ENCODE measurements at regions not wholly inside any gene's neighbourhood (a gene's known extent, or its start where the extent isn't known, plus 50 kb on each side); places are given as distances from the start of the nearest gene placed in this dataset.
A peak's percentile ranks its signal among the peaks of the same experiment; 100 is the strongest.

- Histone ChIP-seq H2AFZ (ENCODE audit: low read depth) (no peak overlapping the region), H3K36me3 (replicated peaks in 1 of 2; ENCODE audit: control insufficient read depth in 1 of 2, insufficient read depth in 2 of 2, low read length in 1 of 2) (no peaks in the 10 kb centered on the region), H3K4me1 (ENCODE audit: control insufficient read depth in 1 of 2, insufficient read depth in 2 of 2, low read depth in 1 of 2, low read length in 1 of 2) (peaks cover 0 to 24% of the 10 kb centered on the region in 2 experiments; a peak in 2 of 4 replicates), H3K4me3 (ENCODE audit: low read depth in 2 of 2, low read length in 1 of 2) (no peak overlapping the region), H3K27ac (ENCODE audit: low read depth in 2 of 2, low read length in 1 of 2) (peak overlapping the region in 1 of 2 experiments; percentile 71; a peak in 2 of 4 replicates), H3K4me2 (no peak overlapping the region), H3K9ac (no peak overlapping the region), H3K9me3 (no peaks in the 10 kb centered on the region), H3K9me2 (no peaks in the 10 kb centered on the region), H3F3A (replicated peaks; ENCODE audit: insufficient read depth) (no peaks in the 10 kb centered on the region), H3K79me2 (ENCODE audit: insufficient read depth) (no peaks in the 10 kb centered on the region), H4K20me1 (ENCODE audit: insufficient read depth) (no peaks in the 10 kb centered on the region), H3K27me3 (ENCODE audit: insufficient read depth) (no peaks in the 10 kb centered on the region)
- 35% methylated on average over 2 of the region's 2 CpGs for WGBS (ENCODE audit: low lambda C conversion rate)
- no peak for TF ChIP-seq GATA2 (CRISPR knock-in tag; IDR thresholded peaks at IDR 0.05)
- TF ChIP-seq MXI1 (IDR thresholded peaks at IDR 0.05; ENCODE audit: low read depth, low read length) = 0 out of 2 replicates have a peak, but pooled peaks have one; percentile 31
- TF ChIP-seq EP300 (IDR thresholded peaks at IDR 0.05; ENCODE audit: borderline replicate concordance in 1 of 2, low read depth in 1 of 2, low read length in 1 of 2) = peak in 1 of 2 experiments; percentile 21; a peak in 1 of 4 replicates
- no peak; the same call in 1 of the 2 replicates for TF ChIP-seq RCOR1 (IDR thresholded peaks at IDR 0.05; ENCODE audit: low read length)
- peak; percentile 49 for DNase-seq
- ChIA-PET POLR2A (interaction anchor here (0.6 to 0.7 kb wide), 2 partner anchors 393 to 1692 kb away, joined by 3 read pairs; no protein-coding TSS in a partner anchor), CTCF (interaction anchor here (1.1 to 1.5 kb wide), 2 partner anchors 19 to 247 kb away, joined by 3 to 4 read pairs; no protein-coding TSS in a partner anchor)
Observed at GRCh38 chr5:56517011-56517416, 283.9 kb upstream of the ANKRD55 start.

- Histone ChIP-seq H3K9ac (no peak overlapping the region), H3F3A (replicated peaks; ENCODE audit: insufficient read depth) (no peaks in the 10 kb centered on the region), H3K36me3 (replicated peaks in 1 of 2; ENCODE audit: control insufficient read depth in 1 of 2, insufficient read depth in 2 of 2, low read length in 1 of 2) (no peaks in the 10 kb centered on the region), H3K27ac (ENCODE audit: low read depth in 2 of 2, low read length in 1 of 2) (peak overlapping the region in 1 of 2 experiments; percentile 71; a peak in 2 of 4 replicates), H3K9me2 (no peaks in the 10 kb centered on the region), H3K9me3 (no peaks in the 10 kb centered on the region), H3K79me2 (ENCODE audit: insufficient read depth) (no peaks in the 10 kb centered on the region), H3K4me2 (no peak overlapping the region), H4K20me1 (ENCODE audit: insufficient read depth) (no peaks in the 10 kb centered on the region), H3K4me3 (ENCODE audit: low read depth in 2 of 2, low read length in 1 of 2) (no peak overlapping the region), H2AFZ (ENCODE audit: low read depth) (no peak overlapping the region), H3K4me1 (ENCODE audit: control insufficient read depth in 1 of 2, insufficient read depth in 2 of 2, low read depth in 1 of 2, low read length in 1 of 2) (peaks cover 0 to 24% of the 10 kb centered on the region in 2 experiments; a peak in 2 of 4 replicates), H3K27me3 (ENCODE audit: insufficient read depth) (no peaks in the 10 kb centered on the region)
- TF ChIP-seq IRF3 (IDR thresholded peaks at IDR 0.05; ENCODE audit: low read depth, low read length) (no peak), TEAD4 (IDR thresholded peaks at IDR 0.05; ENCODE audit: borderline replicate concordance, insufficient read depth) (no peak), JUND (IDR thresholded peaks at IDR 0.05) (no peak), CHD2 (IDR thresholded peaks at IDR 0.05; ENCODE audit: low read length, partially characterized antibody) (no peak), NRF1 (IDR thresholded peaks at IDR 0.05; ENCODE audit: low read depth, low read length) (no peak), MEF2A (IDR thresholded peaks at IDR 0.05; ENCODE audit: borderline replicate concordance, low read depth) (no peak)
- CTCF ChIA-PET = interaction anchor here (1.1 to 1.5 kb wide), 2 partner anchors 18 to 246 kb away, joined by 3 to 4 read pairs; no protein-coding TSS in a partner anchor
- DNase-seq = no peak
- 92% methylated on average over 5 of the region's 5 CpGs for WGBS (ENCODE audit: low lambda C conversion rate)
- POLR2A ChIA-PET = interaction anchor here (0.7 kb wide), 1 partner anchor 393 kb away, joined by 3 read pairs; no protein-coding TSS in a partner anchor
Observed at GRCh38 chr5:56516441-56516840, 283.3 kb upstream of the ANKRD55 start.

GRCh38 chr5:56516035-56516434 is 282.9 kb upstream of the ANKRD55 start:
- no peak overlapping the region for H2AFZ ChIP-seq (ENCODE audit: low read depth)
- H3K27me3 ChIP-seq (ENCODE audit: insufficient read depth) = no peaks in the 10 kb centered on the region
- no peaks in the 10 kb centered on the region for H4K20me1 ChIP-seq (ENCODE audit: insufficient read depth)
- POLR2A ChIA-PET = no interaction called here
- no peaks in the 10 kb centered on the region for H3K36me3 ChIP-seq (replicated peaks in 1 of 2; ENCODE audit: control insufficient read depth in 1 of 2, insufficient read depth in 2 of 2, low read length in 1 of 2)
- H3K4me1 ChIP-seq (ENCODE audit: control insufficient read depth in 1 of 2, insufficient read depth in 2 of 2, low read depth in 1 of 2, low read length in 1 of 2) = peaks cover 0 to 24% of the 10 kb centered on the region in 2 experiments; a peak in 2 of 4 replicates
- CTCF ChIA-PET = interaction anchor here (1.1 to 1.5 kb wide), 2 partner anchors 18 to 246 kb away, joined by 3 to 4 read pairs; no protein-coding TSS in a partner anchor
- H3K27ac ChIP-seq (ENCODE audit: low read depth in 2 of 2, low read length in 1 of 2) = no peak overlapping the region
- no peak overlapping the region for H3K9ac ChIP-seq
- no peaks in the 10 kb centered on the region for H3F3A ChIP-seq (replicated peaks; ENCODE audit: insufficient read depth)
- H3K79me2 ChIP-seq (ENCODE audit: insufficient read depth) = no peaks in the 10 kb centered on the region
- 97% methylated on average over 2 of the region's 2 CpGs for WGBS (ENCODE audit: low lambda C conversion rate)
- no peak for TF ChIP-seq CHD2 (IDR thresholded peaks at IDR 0.05; ENCODE audit: low read length, partially characterized antibody)
- no peak for TF ChIP-seq NRF1 (IDR thresholded peaks at IDR 0.05; ENCODE audit: low read depth, low read length)
- no peak for TF ChIP-seq NFIC (IDR thresholded peaks at IDR 0.05; ENCODE audit: borderline replicate concordance)
- no peak for TF ChIP-seq ZBTB33 (IDR thresholded peaks at IDR 0.05; ENCODE audit: borderline replicate concordance, low read depth)
- H3K4me3 ChIP-seq (ENCODE audit: low read depth in 2 of 2, low read length in 1 of 2) = no peak overlapping the region
- H3K4me2 ChIP-seq = no peak overlapping the region
- no peak for DNase-seq
- no peaks in the 10 kb centered on the region for H3K9me2 ChIP-seq
- no peaks in the 10 kb centered on the region for H3K9me3 ChIP-seq
